GM19372 (cell line): ENCODE measurements at regions not wholly inside any gene's neighbourhood (a gene's known extent, or its start where the extent isn't known, plus 50 kb on each side); places are given as distances from the start of the nearest gene placed in this dataset.

Source experiments
- ATAC-seq: cut with Tn5 transposase; IDR thresholded peaks from one replicate; pipeline ENCODE4 v1.9.1; 2021; ENCODE audit warnings: mild to moderate bottlenecking, low read depth, moderate library complexity; ENCODE audit not compliant: unreplicated experiment

GRCh38 chr5:145510769-145511168, 324.4 kb downstream of the PRELID2 start:
- no peak for ATAC-seq

- no peak for ATAC-seq
These were observed 324.8 kb downstream of the PRELID2 start for GRCh38 chr5:145510324-145510723.

- no peak for ATAC-seq
These were observed 325.6 kb downstream of the PRELID2 start for GRCh38 chr5:145509336-145510136.

GRCh38 chr5:145506185-145506850, 328.8 kb downstream of the PRELID2 start:
- ATAC-seq = no peak

- no peak for ATAC-seq
These were observed 332.2 kb downstream of the PRELID2 start for GRCh38 chr5:145502906-145503305.

- ATAC-seq = no peak
These were observed 334.4 kb downstream of the PRELID2 start for GRCh38 chr5:145500710-145501109.

GRCh38 chr5:145499483-145499882, 335.7 kb downstream of the PRELID2 start:
- ATAC-seq = no peak

GRCh38 chr5:145497052-145497451, 338.1 kb downstream of the PRELID2 start:
- ATAC-seq = no peak

GRCh38 chr5:145495741-145496140, 339.4 kb downstream of the PRELID2 start:
- ATAC-seq = no peak

- ATAC-seq = no peak
These were observed 339.9 kb downstream of the PRELID2 start for GRCh38 chr5:145495196-145495595.

- no peak for ATAC-seq
These were observed 341.7 kb downstream of the PRELID2 start for GRCh38 chr5:145493435-145493834.

- ATAC-seq = no peak
These were observed 345.6 kb downstream of the PRELID2 start for GRCh38 chr5:145489516-145489915.

GRCh38 chr5:145484158-145484557, 351.0 kb downstream of the PRELID2 start:
- no peak for ATAC-seq

GRCh38 chr5:145483212-145483611, 351.9 kb downstream of the PRELID2 start:
- no peak for ATAC-seq

GRCh38 chr5:145479857-145480256, 355.3 kb downstream of the PRELID2 start:
- ATAC-seq = no peak

GRCh38 chr5:145479271-145479670, 355.9 kb downstream of the PRELID2 start:
- no peak for ATAC-seq

GRCh38 chr5:145478651-145479050, 356.5 kb downstream of the PRELID2 start:
- ATAC-seq = no peak

- ATAC-seq = no peak
These were observed 362.0 kb downstream of the PRELID2 start for GRCh38 chr5:145473042-145473642.

GRCh38 chr5:145471831-145472612, 363.1 kb downstream of the PRELID2 start:
- no peak for ATAC-seq

GRCh38 chr5:145471026-145471425, 364.1 kb downstream of the PRELID2 start:
- ATAC-seq = no peak
